ENCODE measurements at regions not wholly inside any gene's neighbourhood (a gene's known extent, or its start where the extent isn't known, plus 50 kb on each side); places are given as distances from the start of the nearest gene placed in this dataset.

- no peak for DNase-seq
Measured at GRCh38 chr13:44229371-44230030, 144.1 kb upstream of the SERP2 start.

- no peak for DNase-seq
Measured at GRCh38 chr13:44230071-44230470, 143.6 kb upstream of the SERP2 start.

GRCh38 chr13:44230736-44231135 lies 142.9 kb upstream of the SERP2 start:
- DNase-seq: peak; percentile 9

GRCh38 chr13:44231786-44232516 lies 141.7 kb upstream of the SERP2 start:
- DNase-seq: peak; percentile 88

- no peak for DNase-seq
Measured at GRCh38 chr13:44232774-44233173, 140.8 kb upstream of the SERP2 start.

GRCh38 chr13:44234566-44234965 lies 139.1 kb upstream of the SERP2 start:
- no peak for DNase-seq

GRCh38 chr13:44236370-44236769 lies 137.3 kb upstream of the SERP2 start:
- DNase-seq: no peak

- no peak for DNase-seq
Measured at GRCh38 chr13:44236801-44237207, 136.8 kb upstream of the SERP2 start.

- DNase-seq: peak; percentile 84
Measured at GRCh38 chr13:44237276-44237767, 136.3 kb upstream of the SERP2 start.

- DNase-seq: no peak
Measured at GRCh38 chr13:44237881-44238421, 135.7 kb upstream of the SERP2 start.

GRCh38 chr13:44240611-44241145 lies 132.9 kb upstream of the SERP2 start:
- no peak for DNase-seq

- no peak for DNase-seq
Measured at GRCh38 chr13:44241638-44242037, 132.0 kb upstream of the SERP2 start.

GRCh38 chr13:44242766-44243165 lies 130.9 kb upstream of the SERP2 start:
- DNase-seq: no peak

GRCh38 chr13:44243198-44243857 lies 130.3 kb upstream of the SERP2 start:
- DNase-seq: peak; percentile 53

- no peak for DNase-seq
Measured at GRCh38 chr13:44244288-44244687, 129.3 kb upstream of the SERP2 start.

GRCh38 chr13:44249431-44249836 lies 124.2 kb upstream of the SERP2 start:
- DNase-seq: peak; percentile 48

GRCh38 chr13:44252938-44253337 lies 120.7 kb upstream of the SERP2 start:
- no peak for DNase-seq

- DNase-seq: no peak
Measured at GRCh38 chr13:44255771-44256364, 117.8 kb upstream of the SERP2 start.

- no peak for DNase-seq
Measured at GRCh38 chr13:44257796-44258195, 115.8 kb upstream of the SERP2 start.

GRCh38 chr13:44259045-44260027 lies 114.3 kb upstream of the SERP2 start:
- peak; percentile 44 for DNase-seq

- DNase-seq: no peak
Measured at GRCh38 chr13:44260336-44260735, 113.3 kb upstream of the SERP2 start.

Data from EL (cell line).